ACC112 (cell line): ENCODE measurements at regions not wholly inside any gene's neighbourhood (a gene's known extent, or its start where the extent isn't known, plus 50 kb on each side); places are given as distances from the start of the nearest gene placed in this dataset.

Experiments
- H2AFZ ChIP-seq: fragments of 200-600 bp; sonication (generic); one replicate; pipeline ENCODE4 v1.6.0; 2017; ENCODE audit warnings: antibody characterized with exemption, low read length; ENCODE audit not compliant: unreplicated experiment
- H3K27ac ChIP-seq: fragments of 200-600 bp; sonication (generic); 2 replicates; pipeline ENCODE4 v1.5.1; 2014; ENCODE audit warnings: low read depth, mild to moderate bottlenecking, antibody characterized with exemption, low read length, moderate library complexity
- H3K27me3 ChIP-seq: fragments of 200-600 bp; sonication (generic); 2 replicates; pipeline ENCODE4 v1.6.1; 2014; ENCODE audit warnings: mild to moderate bottlenecking, antibody characterized with exemption, low read length, moderate library complexity, mixed read lengths; ENCODE audit not compliant: insufficient read depth
- H3K36me3 ChIP-seq: fragments of 200-600 bp; sonication (generic); 2 replicates; pipeline ENCODE4 v1.6.1; 2016; ENCODE audit warnings: mild to moderate bottlenecking, antibody characterized with exemption, low read length, moderate library complexity, mixed read lengths; ENCODE audit not compliant: insufficient read depth
- H3K4me1 ChIP-seq: fragments of 200-600 bp; sonication (generic); one replicate; pipeline ENCODE4 v1.6.1; 2016; ENCODE audit warnings: low read length, mixed read lengths; ENCODE audit not compliant: insufficient read depth, unreplicated experiment, control insufficient read depth
- H3K4me3 ChIP-seq: fragments of 200-600 bp; sonication (generic); 2 replicates; pipeline ENCODE4 v1.5.1; 2014; ENCODE audit warnings: mild to moderate bottlenecking, low read depth, low read length
- H3K79me2 ChIP-seq: fragments of 200-600 bp; sonication (generic); one replicate; pipeline ENCODE4 v1.6.0; 2016; ENCODE audit warnings: low read length; ENCODE audit not compliant: control insufficient read depth, unreplicated experiment, insufficient read depth

- no peaks in the 10 kb centered on the region for H3K27me3 ChIP-seq
These were observed 426.4 kb upstream of the LUZP2 start for GRCh38 chr11:24070435-24070834.

GRCh38 chr11:24078018-24078417 lies 418.8 kb upstream of the LUZP2 start:
- no peak overlapping the region for H3K27ac ChIP-seq
- H3K4me3 ChIP-seq, result no peak overlapping the region
- H3K36me3 ChIP-seq, result no peaks in the 10 kb centered on the region
- no peaks in the 10 kb centered on the region for H3K79me2 ChIP-seq
- H2AFZ ChIP-seq, result no peak overlapping the region
- H3K27me3 ChIP-seq, result no peaks in the 10 kb centered on the region
- no peaks in the 10 kb centered on the region for H3K4me1 ChIP-seq

More at GRCh38 chr11:24070435-24070834, 426.4 kb upstream of the LUZP2 start:
- Histone ChIP-seq H3K4me1 (no peaks in the 10 kb centered on the region), H3K27ac (no peak overlapping the region), H3K4me3 (no peak overlapping the region), H3K79me2 (no peaks in the 10 kb centered on the region), H3K36me3 (no peaks in the 10 kb centered on the region), H2AFZ (no peak overlapping the region)

- H3K4me1 ChIP-seq, result no peaks in the 10 kb centered on the region
- H3K36me3 ChIP-seq, result no peaks in the 10 kb centered on the region
- no peak overlapping the region for H3K4me3 ChIP-seq
- no peaks in the 10 kb centered on the region for H3K27me3 ChIP-seq
- no peak overlapping the region for H2AFZ ChIP-seq
- H3K79me2 ChIP-seq, result no peaks in the 10 kb centered on the region
- no peak overlapping the region for H3K27ac ChIP-seq
These were observed 414.6 kb upstream of the LUZP2 start for GRCh38 chr11:24082241-24082640.

GRCh38 chr11:24082860-24083259 lies 414.0 kb upstream of the LUZP2 start:
- Histone ChIP-seq H3K4me3 (no peak overlapping the region), H3K27ac (no peak overlapping the region), H3K36me3 (no peaks in the 10 kb centered on the region), H3K79me2 (no peaks in the 10 kb centered on the region), H2AFZ (no peak overlapping the region), H3K27me3 (no peaks in the 10 kb centered on the region), H3K4me1 (no peaks in the 10 kb centered on the region)

- H3K36me3 ChIP-seq, result no peaks in the 10 kb centered on the region
- no peak overlapping the region for H3K4me3 ChIP-seq
- no peaks in the 10 kb centered on the region for H3K79me2 ChIP-seq
- H3K27me3 ChIP-seq, result no peaks in the 10 kb centered on the region
- H3K27ac ChIP-seq, result no peak overlapping the region
- H2AFZ ChIP-seq, result no peak overlapping the region
- H3K4me1 ChIP-seq, result no peaks in the 10 kb centered on the region
These were observed 411.9 kb upstream of the LUZP2 start for GRCh38 chr11:24084956-24085355.

GRCh38 chr11:24086921-24087320 lies 409.9 kb upstream of the LUZP2 start:
- Histone ChIP-seq H3K36me3 (no peaks in the 10 kb centered on the region), H3K27ac (no peak overlapping the region), H3K79me2 (no peaks in the 10 kb centered on the region), H3K27me3 (no peaks in the 10 kb centered on the region), H3K4me1 (no peaks in the 10 kb centered on the region), H2AFZ (no peak overlapping the region), H3K4me3 (no peak overlapping the region)

GRCh38 chr11:24091594-24091993 lies 405.3 kb upstream of the LUZP2 start:
- H3K79me2 ChIP-seq, result no peaks in the 10 kb centered on the region
- no peak overlapping the region for H3K27ac ChIP-seq
- no peaks in the 10 kb centered on the region for H3K27me3 ChIP-seq
- no peak overlapping the region for H3K4me3 ChIP-seq
- H2AFZ ChIP-seq, result no peak overlapping the region
- H3K4me1 ChIP-seq, result no peaks in the 10 kb centered on the region
- H3K36me3 ChIP-seq, result no peaks in the 10 kb centered on the region

GRCh38 chr11:24093375-24093774 lies 403.5 kb upstream of the LUZP2 start:
- Histone ChIP-seq H3K4me3 (peak overlapping the region; percentile 40), H2AFZ (peak overlapping the region; percentile 67), H3K27ac (no peak overlapping the region), H3K79me2 (no peaks in the 10 kb centered on the region), H3K36me3 (no peaks in the 10 kb centered on the region), H3K4me1 (no peaks in the 10 kb centered on the region), H3K27me3 (no peaks in the 10 kb centered on the region)

GRCh38 chr11:24108609-24109008 lies 388.2 kb upstream of the LUZP2 start:
- Histone ChIP-seq H3K27me3 (no peaks in the 10 kb centered on the region), H3K4me3 (no peak overlapping the region), H3K27ac (no peak overlapping the region), H3K79me2 (no peaks in the 10 kb centered on the region), H3K36me3 (no peaks in the 10 kb centered on the region), H2AFZ (no peak overlapping the region), H3K4me1 (no peaks in the 10 kb centered on the region)

GRCh38 chr11:24122291-24122690 lies 374.6 kb upstream of the LUZP2 start:
- H2AFZ ChIP-seq, result no peak overlapping the region
- H3K36me3 ChIP-seq, result no peaks in the 10 kb centered on the region
- H3K27ac ChIP-seq, result no peak overlapping the region
- no peak overlapping the region for H3K4me3 ChIP-seq
- no peaks in the 10 kb centered on the region for H3K27me3 ChIP-seq
- no peaks in the 10 kb centered on the region for H3K4me1 ChIP-seq
- H3K79me2 ChIP-seq, result no peaks in the 10 kb centered on the region

- H3K79me2 ChIP-seq, result no peaks in the 10 kb centered on the region
- peak overlapping the region; percentile 23 for H2AFZ ChIP-seq
- no peaks in the 10 kb centered on the region for H3K4me1 ChIP-seq
- H3K4me3 ChIP-seq, result no peak overlapping the region
- no peaks in the 10 kb centered on the region for H3K27me3 ChIP-seq
- no peaks in the 10 kb centered on the region for H3K36me3 ChIP-seq
- no peak overlapping the region for H3K27ac ChIP-seq
These were observed 372.0 kb upstream of the LUZP2 start for GRCh38 chr11:24124876-24125275.
